Islet of Langerhans (tissue), 1 donor: ENCODE measurements at regions not wholly inside any gene's neighbourhood (a gene's known extent, or its start where the extent isn't known, plus 50 kb on each side); places are given as distances from the start of the nearest gene placed in this dataset.
"Not testable (repeated sequence)": the region's sequence is repeated elsewhere in the genome, so short reads cannot be mapped to it uniquely, and the experiment has no call there.

Source experiments
- FAIRE-seq: peaks from one replicate; lab custom pipeline; 2011; peaks lifted over from hg19 to GRCh38; lab: Jason Lieb, UNC

DNA sequence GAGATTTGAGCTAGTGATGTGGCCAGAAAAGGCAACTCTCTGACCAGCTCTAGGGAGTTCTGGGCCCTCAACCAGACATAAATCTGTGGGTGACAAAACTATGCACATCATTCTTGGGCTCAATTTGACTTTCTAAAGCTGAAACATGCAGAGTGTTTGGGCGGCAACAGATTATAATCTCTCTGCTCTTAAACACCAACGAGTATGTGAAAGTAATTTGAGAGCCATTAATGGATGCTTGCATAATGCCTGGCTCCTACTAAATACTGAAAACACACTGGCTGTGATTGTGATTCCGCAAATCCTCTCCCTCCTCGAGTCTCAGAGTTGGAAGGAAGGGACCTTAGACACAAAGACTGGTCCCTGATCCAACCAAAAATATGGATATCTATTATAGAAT lies 186.7 kb downstream of the UACA start:
- FAIRE-seq, result no peak

DNA sequence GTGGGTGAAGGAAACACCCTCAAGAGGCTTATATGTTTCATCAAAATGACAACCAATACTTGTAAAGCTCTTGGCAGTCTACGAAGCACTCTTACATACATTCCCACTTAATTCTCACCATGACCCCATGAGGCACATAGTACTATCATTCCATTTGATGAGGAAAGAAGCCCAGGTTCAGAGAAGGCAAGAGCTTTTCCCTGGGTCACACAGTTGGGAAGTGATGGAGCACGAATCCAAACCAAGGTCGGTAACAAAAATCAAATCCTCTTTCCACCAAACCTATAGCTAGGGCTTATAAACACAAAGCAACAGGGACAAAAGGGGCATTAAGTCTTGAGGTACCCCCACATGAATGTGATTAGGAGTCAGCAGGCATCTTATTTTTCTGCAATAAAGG lies 187.1 kb downstream of the UACA start:
- FAIRE-seq, result no peak

DNA sequence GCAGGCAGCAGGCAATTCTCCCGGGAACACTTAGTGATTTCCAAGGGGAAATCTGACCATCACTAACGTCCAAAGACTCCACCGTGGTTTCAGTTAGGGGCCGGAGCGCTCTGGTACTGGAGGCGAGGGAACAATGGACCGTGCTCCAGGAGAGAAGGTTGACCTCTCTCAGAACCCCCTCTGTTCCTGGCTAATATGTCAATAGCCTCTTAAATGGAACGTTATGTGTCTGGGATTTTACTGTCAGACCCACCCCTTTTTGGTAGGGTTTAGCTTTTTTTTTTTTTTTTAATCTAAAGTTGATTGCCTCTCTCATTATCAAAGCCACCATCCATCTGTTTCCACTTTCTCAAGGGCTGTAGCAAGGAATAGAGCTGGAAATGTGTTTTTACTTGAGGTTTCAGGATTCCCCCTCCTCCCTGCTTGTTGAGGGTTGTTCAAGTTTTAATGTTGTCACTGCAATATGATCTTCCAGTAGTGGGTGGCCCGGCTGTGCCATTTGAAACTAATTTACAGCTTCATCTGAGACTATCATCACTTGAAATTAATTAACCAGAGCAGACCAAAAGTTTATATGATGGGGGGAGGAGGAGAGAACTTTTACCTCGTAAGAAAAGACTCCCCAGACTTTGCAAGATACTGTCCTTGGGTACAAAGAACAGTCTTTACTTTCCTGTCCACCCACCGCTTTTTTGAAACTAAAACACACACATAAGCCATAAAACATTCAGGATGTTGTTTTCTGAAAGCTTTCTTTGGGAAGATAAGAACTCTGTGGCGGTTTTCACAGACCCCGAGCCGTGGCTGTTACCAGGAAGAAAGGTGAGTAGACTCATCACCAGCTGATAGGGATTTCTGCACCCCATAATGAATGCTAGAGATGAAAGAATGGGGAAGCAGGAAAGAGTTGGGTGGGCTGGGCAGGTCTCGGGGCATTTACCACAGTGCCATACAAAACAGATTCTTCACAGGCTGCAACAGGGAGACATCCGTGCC lies 187.8 kb downstream of the UACA start:
- FAIRE-seq, result no peak

DNA sequence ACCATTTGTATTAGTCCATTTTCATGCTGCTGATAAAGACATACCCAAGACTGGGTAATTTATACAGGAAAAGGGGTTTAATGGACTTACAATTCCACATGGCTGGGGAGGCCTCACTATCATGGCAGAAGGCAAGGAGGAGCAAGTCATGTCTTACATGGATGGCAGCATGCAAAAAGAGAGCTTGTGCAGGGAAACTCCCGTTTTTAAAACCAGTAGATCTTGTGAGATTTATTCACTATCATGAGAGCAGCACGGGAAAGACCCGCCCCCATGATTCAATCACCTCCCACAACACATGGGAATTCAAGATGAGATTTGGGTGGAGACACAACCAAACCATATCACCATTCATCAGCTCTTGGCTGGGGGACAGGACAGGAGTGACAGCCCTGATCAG lies 189.0 kb downstream of the UACA start:
- not testable (repeated sequence) for FAIRE-seq

DNA sequence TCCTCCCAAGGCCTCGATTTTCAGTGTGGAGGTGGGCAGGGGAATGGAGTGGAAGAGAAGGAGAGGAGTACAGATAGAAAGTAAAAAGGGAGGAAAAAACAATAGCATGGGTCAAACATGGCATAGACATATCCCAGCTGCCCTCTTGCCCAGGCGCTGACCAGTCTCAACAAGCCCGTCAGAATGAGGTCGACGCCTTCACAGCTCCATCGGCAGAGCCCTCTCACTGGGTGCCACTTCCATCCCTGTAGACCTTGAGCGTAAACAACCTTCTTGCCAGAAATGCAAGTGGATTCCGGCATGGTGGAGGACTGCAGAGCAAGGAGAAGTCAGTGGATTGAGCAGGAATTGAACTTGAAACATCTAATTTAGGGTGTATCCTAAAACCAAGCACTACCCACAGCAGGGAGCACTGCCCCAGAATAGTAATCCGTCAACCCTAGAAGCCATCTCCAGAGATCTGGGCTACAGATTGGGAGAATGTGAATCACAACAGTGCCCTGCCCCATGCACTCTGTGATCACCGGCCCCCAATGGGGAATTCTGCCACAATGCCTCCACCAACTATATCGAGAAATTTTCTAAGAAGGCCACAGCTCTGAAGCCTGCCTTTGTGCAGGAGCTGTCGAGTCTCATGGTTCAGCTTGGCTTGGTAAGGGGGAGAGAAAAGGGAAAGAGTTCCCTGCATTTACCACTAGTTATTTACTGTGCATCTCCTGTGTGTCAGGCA lies 190.1 kb downstream of the UACA start:
- no peak for FAIRE-seq

DNA sequence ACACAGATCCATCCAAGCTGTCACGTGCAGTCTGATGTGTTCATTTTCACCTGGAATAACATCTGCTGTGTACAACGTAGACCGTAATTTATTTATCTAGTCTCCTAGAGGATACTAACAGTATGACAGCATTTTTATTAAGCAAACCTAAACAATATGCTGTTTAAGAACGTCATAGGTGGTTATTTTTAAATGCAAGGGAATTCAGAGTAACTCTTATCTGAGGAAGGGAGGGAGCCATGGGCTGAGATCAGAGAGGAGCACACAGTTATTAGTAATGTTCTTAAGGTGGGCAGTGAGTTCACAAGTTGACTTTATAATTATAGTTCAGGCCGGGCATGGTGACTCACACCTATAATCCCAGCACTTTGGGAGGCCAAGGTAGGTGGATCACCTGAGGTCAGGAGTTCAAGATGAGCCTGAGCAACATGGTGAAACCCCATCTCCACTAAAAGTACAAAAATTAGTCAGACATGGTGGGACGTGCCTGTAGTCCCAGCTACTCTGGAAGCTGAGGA lies 193.6 kb downstream of the UACA start:
- FAIRE-seq, result no peak

DNA sequence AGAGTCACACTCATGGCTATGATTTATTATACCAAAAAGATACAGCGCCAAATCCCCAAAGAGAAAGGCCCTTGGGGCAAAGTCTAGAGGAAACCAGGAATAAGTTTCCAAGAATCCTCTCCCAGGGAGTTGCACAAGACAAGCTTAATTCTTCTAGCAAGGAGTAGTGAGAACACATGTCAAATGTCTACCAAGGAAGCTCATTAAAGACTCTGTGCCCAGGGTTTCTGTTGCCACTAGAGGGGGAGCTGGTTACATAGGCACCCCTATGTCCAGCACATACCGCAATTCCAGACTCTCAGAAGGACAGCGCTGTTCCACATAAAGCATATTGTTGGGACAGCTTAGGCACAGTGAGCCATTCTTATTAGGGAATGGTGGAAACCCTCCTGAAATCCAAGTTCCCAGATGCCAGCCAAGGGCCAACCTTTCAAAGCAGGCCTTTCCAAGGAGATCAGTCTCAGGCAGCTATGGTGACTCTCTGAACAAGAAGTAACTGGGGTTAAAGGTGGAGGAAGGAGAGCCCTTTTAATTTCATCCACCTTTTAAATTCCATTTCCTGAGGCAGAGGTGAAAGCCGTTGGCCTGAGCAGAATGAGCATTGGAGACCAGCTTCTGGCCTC lies 194.2 kb downstream of the UACA start:
- FAIRE-seq, result no peak

DNA sequence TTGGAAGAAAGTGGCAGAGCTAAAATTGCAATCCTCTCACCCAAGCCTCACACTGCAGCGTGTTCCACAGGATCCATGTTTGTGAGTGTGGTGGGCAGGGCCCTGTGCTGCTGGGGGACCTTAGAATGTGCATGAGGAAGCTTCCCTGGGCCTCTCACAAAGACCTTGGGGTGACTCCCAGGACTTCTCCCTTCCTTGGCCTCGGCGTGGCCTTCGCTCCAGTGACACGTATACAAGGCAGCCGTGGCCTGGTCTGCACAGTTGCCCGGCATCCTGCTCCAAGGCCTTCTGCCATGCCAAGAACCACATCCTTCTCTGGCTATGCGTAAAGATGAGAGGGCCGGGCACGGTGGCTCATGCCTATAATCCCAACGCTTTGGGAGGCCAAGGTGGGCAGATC lies 196.4 kb downstream of the UACA start:
- FAIRE-seq, result no peak

DNA sequence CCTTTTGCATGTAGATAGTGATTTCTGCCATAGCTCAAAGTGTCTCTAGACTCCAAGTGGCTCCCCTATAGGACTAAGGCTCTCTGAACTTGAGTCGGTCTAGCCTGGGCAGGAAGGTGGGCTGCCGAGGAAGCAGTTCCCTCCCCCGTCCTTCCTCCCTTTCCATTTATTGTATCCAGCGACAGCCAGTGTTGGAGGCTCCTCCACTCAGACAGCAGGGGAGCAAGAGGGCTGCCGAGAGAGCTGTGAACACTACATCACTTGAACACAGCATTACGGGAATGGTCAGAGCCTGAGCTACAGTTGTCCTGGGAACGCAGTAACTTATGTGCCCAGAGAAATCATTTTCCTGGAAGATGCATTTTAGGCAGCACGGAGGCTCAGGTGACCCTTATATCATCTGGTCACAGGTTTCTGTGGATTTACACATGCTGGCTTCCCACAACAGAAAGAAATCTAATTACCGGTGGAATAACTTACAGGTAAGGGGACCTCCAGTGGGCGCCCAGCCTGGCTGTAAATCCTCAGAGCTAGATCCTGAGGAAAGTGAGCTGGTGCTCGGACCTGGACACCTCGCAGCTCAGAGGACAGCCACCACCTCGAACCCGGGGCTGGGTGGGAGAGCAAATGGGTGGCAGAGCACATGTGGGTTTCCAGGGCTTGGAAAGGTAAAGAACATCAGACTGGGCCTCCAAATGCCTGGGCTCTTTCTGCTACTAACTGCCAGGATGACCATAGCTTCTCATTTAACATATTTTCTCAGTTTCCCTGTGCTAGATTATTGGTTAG lies 197.1 kb downstream of the UACA start:
- FAIRE-seq, result no peak

DNA sequence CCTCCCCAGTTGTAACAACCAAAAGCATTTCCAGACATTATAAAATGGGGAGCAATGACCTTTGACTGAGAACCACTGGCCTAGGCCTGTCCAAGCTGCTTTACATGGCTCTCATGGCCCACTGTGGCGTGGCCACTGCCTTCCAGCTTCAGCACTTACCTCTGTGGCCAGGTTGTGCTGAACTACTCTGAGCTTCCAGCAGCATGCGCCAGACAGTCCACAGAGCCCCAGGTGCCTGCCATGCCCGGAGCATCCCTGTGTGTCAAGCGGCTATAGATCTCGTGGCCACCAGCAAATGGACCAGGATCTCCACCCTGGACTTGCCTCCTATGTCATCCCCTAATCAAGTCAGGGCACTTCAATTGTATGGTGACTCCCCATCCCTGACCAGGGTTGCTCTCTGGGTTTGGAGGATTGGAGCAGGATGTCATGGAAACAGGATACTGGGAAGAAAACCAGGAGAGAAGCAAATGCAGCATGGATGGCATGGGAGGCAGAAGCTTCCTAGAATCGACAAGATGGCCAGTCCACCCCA lies 199.7 kb downstream of the UACA start:
- no peak for FAIRE-seq

DNA sequence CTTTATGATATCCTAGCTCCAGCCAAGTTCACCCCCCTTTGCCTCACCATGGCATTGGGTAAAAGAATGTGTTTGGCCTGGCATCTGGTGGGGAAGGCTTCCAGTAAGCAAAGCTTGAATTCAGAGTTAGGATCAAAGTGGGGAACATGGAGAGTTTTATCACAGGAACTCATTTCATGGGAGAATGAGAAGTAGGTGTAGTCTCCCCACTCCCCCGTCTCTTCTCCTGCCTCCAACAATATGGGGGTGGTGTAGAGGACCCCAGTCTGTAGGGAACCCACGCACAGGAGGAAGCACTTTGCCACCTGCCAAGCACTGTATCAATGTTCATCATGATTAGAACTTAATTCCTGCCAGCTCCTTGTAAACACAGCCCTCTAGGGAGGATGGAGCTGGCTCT lies 200.5 kb downstream of the UACA start:
- no peak for FAIRE-seq

DNA sequence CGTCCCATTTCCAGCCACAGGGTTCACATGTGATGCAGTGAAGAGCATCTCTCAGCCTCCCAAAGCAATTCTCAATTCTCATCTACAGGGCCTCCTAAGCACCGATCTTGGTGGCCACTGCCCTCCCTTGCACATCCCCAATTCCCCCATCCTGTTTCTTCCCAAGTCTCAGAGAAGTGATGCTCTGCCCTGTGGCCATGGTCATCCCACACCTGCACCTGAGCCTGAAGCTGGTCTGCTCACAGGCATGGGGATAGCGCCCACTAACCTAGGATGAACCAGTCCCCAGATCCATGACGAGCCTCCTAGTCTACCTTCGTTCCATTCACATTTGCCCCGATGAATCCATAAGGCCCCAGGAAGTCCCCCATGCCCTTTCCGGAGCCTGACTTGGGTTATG lies 201.5 kb downstream of the UACA start:
- FAIRE-seq, result no peak

DNA sequence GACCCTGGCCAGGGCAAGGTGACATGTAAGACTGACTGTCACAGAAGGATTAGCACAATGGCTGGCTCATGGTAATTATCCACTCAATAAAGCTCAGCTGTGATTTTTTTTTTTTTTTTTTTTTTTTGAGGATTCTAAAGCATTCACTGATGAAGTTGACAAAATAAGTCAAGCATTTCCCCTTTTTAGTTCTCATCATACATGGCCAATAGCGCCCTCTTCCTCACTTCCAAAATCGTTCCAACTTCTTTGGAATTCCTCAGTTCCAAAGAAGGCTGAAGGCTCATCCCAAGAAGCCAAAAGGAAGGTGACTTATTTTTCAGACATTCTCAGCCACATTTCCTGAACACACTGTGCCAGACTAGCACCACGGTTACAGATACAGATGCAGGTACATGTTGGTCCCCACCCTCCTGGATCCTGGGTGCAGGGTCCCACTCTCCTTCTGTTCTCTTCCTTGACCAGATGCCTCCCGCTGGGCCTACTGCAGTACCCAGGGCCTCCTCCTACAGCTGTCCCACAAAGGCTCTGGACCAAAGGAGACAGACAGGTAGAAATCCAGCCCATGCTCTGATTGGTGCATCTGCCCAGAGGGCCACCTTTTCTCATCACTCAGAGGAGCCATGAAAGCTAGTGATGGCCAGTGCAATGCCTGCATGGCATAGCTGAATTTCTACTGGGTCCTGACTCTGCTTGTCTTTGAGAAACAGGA lies 202.6 kb downstream of the UACA start:
- FAIRE-seq, result no peak

DNA sequence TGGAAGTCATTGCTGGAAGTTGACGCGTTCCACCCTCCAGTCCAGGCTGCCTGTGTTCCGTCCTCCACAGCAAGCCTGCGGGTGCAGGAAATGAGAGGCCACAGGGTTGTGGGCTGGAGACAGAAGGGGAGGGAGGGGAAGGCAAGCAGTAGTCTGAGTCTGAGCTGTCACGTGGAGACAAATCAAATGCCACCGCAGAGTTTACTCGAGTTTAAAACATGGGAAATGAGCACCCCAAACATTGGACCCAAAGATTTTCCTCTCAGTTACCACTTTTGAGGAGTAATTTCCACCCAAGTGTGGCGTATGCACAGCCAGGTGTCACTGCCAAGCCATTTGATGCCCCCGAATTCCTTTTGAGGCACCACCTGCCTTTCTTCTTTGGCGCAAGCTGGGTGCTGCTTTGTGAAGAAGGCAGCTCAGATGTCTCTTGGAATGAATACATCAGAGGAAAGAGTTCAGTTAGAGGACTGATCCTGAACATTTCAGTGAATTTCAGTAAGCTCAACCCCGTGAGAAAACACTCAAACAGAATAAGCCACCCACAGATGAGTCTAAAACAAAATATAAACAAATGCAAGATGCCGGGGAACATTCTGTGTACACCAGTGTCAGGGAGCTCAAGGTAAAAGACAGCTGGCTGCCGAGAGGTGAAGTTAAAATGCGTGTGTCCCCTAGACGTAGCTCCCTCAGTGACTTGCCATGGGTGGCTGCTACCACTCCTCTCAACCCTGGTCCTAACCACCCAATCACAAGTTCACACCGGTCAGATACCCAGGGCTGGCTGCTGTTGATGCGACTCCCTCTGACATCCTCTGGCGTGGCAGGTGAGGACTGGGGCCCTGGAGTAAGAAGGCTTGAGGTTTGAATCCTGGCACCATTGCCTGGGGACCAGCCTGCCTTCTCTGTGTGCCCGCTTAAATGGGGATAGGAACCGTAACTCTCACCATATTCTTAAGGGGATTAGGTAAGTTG lies 203.8 kb downstream of the UACA start:
- FAIRE-seq, result no peak

DNA sequence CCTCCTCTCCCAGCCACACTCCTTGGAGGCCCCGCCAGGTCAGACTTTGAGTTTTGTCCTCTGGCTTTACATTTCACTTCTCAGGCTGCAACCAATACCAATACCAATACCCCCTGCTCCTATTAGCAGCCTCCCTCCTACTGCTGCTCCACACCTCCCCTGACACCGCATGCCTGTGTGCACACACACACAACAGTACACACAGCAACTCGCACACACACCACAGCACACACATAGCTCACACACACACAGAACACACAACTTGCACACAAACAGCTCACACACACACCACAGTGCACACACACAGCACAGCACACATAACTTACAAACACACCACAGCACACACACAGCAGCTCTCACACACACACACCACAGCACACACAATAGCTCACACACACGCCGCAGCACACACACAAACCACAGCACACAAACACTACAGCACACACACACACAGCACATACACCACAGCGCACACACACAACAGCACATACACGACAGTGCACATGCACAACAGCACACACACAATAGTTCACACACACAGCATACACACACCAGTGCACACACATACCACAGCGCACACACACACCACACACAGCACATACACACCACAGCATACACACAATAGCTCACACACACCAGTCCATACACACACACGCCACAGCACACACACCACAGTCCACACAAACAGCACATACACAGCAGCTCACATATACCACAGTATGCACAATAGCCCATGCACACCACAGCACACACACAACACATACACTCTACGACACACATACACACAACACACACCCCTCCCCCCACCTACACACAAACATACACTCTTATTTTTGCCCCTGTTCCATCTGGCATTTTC lies 204.7 kb downstream of the UACA start:
- no peak for FAIRE-seq

DNA sequence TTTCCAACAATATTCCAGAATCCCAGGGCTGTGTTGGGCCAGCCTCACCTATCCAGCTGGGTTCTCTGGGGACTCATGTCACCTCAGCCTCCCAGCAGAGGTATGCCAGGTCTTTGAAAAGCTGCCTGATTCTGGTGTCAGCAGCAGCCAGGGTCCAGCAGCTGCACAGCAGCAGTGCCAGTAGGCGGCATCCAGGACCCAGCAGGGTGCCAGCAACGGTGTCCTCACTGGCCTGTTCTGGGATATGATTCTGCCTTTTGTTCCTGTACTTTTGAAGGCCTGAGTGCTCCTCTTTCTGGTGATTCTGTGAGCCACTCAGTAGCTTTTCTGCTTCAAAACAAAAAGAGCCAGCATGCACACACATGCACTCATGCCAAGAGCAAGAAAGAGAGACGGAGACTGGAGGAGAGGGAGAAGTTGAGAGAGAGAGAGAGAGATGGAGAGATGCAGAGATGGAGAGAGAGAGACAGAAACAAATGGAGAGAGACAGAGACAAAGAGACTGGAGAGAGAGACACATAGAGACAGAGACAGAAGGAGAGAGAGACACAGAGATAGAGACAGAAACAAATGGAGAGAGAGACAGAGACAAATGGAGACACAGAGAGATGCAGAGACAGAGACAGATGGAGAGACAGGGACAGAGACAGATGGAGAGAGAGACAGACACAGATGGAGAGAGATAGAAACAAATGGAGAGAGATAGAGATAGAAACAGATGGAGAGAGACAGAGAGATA lies 205.7 kb downstream of the UACA start:
- FAIRE-seq, result no peak

DNA sequence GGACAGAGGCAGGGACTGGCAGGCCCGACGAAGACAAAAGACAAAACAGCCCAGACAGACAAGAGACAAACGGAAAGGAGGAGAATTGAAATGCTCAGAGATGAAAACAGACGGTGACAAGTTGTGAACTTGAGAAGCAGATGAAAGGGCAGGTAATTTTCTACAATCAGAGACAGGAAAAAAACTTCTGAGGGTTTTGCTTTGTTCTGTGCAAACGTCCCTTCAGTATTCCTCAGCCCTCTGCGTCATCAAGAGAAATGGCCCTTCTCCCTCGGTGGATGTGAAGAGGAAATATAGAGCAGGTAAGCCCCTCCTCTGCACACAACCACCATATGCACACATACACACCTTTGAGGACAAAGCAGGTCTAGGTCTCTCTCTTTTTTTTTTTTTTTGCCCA lies 206.6 kb downstream of the UACA start:
- FAIRE-seq, result no peak

DNA sequence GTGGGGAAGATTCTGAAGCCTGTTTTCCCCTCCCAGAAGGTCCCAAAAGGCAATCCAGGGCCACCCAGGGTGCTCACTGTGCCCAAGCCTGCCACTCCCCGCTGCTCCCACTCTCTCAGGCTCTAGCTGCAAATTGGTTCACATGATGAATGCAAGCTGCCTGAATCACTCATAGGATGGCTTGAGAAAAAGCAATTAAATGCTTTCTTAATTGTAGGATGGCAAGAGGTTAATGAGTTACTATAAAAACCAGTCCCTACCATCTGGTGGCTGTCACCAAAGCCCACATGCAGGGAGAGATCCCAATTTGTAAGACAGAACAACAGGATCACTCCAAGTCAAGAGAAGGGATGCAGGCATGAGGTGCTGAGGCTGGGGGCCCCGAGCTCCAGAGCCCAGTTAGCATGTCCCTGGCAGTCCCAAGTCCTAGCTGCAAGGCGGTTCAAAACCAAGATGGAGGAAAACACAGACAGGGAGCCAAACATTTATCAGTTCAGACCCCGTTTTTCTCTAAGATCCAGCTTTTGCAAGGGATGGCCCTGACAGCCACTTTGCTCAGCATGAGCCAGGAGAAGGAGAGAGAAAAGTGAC lies 207.1 kb downstream of the UACA start:
- FAIRE-seq, result no peak
